Stimulated activated CD8-positive, alpha-beta memory T cell treated with anti-CD3 and anti-CD28 coated beads, Interleukin-7, amount 100 ng/mL, for 24 hours (primary cell): ENCODE measurements at regions not wholly inside any gene's neighbourhood (a gene's known extent, or its start where the extent isn't known, plus 50 kb on each side); places are given as distances from the start of the nearest gene placed in this dataset.
A peak's percentile ranks its signal among the peaks of the same experiment; 100 is the strongest.

ENCODE experiments used
- DNase-seq: peaks from one replicate; pipeline ENCODE4 v3.0.0-alpha.2; 2020; ENCODE audit warnings: low read depth

DNA sequence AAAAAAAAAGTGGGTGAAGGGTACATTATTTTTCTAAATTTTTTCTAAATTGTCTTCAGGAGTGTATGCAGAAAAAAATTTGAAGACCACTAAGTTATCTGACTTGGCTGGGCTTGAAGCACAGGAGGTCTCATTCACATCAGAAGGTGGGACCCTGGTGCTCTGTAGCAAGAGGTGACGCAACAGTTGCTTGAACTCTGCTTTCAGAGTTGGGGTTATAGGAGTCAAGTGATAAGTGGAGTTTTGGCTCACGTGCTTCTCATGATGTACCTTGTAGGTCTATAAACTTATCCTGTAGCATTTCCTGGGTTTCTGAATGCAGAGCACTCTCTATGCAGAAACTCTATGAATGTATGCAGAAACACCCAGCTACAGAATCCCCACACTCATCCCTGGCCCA lies 58.5 kb upstream of the FOXC1 start:
- DNase-seq = no peak

DNA sequence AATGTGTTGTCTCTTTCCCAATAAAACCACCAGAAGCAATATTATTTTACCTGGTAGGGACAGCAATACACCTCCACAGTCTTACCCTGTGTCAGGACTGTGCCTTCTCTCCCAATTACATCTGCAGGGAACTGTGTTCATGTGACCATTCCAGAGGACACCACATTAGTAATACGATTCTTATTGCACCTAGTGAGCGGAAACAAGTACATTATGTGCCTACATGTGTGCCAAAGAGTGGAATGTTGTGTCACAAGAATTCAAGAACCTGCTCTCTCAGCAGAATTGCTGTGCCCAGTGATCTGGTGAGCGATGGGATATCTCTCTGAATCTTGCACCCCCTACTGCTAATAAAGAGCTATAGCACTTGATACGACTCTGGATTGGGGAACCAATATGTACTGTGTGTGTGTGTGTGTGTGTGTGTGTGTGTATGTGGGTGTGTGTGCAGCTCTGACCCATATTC lies 57.4 kb upstream of the FOXC1 start:
- DNase-seq = no peak

DNA sequence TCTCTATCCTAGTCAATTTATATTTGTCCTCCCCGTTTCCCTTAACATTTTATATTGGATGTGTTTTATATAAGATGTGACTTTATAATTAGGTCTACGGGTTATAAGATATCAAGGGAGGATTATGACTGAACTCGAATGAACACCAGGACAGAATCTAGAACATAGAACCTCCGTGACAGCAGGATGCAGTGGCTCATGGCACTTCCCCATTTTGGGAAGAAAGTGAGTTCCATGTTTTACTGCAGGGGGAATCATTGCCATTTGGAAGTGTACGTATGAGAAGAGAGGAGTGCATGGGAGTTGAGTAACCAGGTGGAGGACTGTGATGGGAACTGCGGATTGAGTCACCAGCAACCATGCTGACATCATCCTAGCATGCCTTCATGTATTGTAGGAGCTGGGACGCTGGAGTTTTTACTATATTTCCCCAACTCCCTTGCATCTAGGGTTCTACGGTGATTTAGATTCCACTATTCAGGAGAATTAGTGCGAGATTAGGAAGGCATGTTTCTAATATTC lies 56.1 kb upstream of the FOXC1 start:
- no peak for DNase-seq

DNA sequence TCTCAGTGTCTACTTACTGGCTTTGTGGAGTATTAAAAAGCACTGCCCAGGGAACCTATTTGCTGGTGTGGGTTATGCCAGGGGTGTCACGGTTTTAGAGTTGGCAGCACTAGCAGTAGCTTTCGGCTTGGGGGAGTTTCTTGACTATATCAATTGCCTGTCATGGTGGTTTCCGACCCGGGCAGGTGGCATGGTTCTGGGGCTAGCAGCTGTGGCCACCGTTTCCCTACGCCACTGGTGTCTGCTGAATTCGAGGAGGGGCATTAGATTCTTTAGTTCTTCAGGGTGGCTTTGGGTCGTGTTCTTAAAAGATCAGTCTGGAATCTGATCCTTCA lies 55.6 kb upstream of the FOXC1 start:
- DNase-seq = no peak

DNA sequence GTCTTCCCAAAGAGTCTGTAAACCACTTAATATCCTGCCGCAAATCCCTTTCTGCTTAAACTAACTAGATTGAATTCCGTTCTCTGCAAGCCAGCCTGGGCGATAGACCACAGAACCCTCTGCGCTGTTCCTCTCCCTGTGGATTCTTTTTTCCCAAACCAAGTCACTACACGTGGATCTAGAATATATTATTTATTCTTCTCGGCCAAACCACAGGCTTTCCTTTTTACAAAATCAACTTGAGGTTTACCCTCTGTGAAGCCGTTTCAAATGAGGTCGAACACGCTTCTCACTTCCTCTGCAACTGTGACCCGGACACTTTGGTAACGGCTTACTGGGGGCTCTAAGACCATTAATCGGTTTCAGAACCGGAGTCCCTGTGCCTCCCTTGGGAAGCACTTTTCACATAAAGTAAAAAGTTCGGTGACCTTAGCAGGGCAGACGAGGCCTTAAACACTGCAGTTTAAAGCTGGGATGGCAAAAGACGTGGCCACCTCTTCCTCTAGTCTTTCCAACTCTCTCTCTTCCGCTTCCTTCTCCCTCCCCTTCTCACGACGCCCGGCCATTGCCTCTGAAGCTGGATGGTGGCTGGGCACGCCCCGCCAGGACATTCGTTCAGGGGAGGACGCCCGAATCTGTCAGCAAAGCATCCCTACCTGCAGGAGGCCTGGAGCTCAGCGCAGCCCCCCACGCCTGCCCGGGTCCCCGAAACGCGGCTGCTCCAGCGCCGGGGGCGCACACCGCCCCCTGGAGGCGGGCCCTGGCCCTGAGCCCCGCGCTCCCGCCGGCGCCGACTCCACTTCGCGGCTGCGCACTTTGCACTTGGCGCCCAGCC lies 55.0 kb upstream of the FOXC1 start:
- peak; percentile 51 for DNase-seq

DNA sequence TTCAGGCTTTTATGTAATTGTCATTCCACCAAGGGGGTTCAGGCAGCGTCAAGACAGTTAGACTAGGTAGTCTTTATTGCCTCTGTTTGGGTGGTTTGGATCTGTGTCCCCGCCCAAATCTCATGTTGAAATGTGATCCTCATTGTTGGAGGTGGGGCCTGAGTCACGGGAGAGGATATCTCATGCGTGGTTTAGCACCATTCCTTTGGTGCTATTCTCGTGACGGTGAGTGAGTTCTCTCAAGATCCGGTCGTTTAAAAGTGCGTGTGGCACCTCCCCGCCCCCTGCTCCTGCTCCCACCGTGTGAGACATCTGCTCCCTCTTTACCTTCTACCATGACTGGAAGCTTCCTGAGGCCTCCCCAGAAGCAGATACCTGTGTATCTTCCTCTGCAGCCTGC lies 51.3 kb upstream of the FOXC1 start:
- DNase-seq = no peak
